WERI-Rb-1 (cell line): ENCODE measurements at regions not wholly inside any gene's neighbourhood (a gene's known extent, or its start where the extent isn't known, plus 50 kb on each side); places are given as distances from the start of the nearest gene placed in this dataset.
"Not testable (repeated sequence)": the region's sequence is repeated elsewhere in the genome, so short reads cannot be mapped to it uniquely, and the experiment has no call there.

Experiments used
- DNase-seq: peaks from one replicate; pipeline ENCODE4 v3.0.0-alpha.2; 2020
- H3K27ac ChIP-seq: fragments of 250-450 bp; sonication (Bioruptor Pico); 2 replicates; pipeline ENCODE4 v1.5.1; 2020; ENCODE audit warnings: mild to moderate bottlenecking, moderate library complexity
- H3K27me3 ChIP-seq: fragments of 250-450 bp; sonication (Bioruptor Pico); 2 replicates; pipeline ENCODE4 v1.5.1; 2021; ENCODE audit warnings: mild to moderate bottlenecking, low read depth, moderate library complexity; ENCODE audit not compliant: insufficient read depth, severe bottlenecking
- H3K36me3 ChIP-seq: fragments of 250-450 bp; sonication (Bioruptor Pico); 2 replicates; pipeline ENCODE4 v1.5.1; 2020; ENCODE audit warnings: mild to moderate bottlenecking, moderate library complexity
- H3K4me3 ChIP-seq: 2 replicates; pipeline ENCODE4 v1.5.1; 2011; ENCODE audit warnings: low read depth, mild to moderate bottlenecking, control low read depth, low read length
- H3K9me3 ChIP-seq: fragments of 250-450 bp; sonication (Bioruptor Pico); 2 replicates; pipeline ENCODE4 v1.5.1; 2021; ENCODE audit warnings: mild to moderate bottlenecking, moderate library complexity; ENCODE audit not compliant: severe bottlenecking
- CTCF ChIP-seq: IDR thresholded peaks from 2 replicates; pipeline ENCODE4 v1.5.1; 2011; ENCODE audit warnings: low read depth, mild to moderate bottlenecking, control low read depth, inconsistent platforms, low read length

DNA sequence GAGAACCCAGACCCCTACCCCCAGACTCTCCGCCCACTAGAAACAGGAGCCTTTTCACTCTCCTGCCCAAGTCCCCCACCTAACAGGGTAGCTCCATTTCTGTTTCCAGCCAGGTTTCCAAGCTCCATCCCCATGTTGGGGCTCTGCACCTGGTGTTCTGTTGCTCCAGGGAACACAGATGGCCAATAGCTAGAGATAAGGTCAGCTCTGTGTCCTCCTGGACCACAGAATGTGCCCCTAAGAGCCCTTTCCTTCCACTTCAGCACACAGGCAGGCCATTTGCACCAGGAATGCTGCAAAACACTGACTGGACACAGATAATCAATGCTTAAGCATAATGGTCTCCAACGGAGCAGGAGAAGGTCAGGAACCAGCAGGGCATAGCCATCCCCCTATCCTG, 159.4 kb downstream of the QRSL1 start:
- no peak for TF ChIP-seq CTCF
- Histone ChIP-seq H3K9me3 (no peaks in the 10 kb centered on the region), H3K4me3 (no peak overlapping the region), H3K36me3 (no peaks in the 10 kb centered on the region), H3K27me3 (no peaks in the 10 kb centered on the region), H3K27ac (no peak overlapping the region)
- DNase-seq, result no peak

GRCh38 chr6:106787327-106788196, 158.2 kb downstream of the QRSL1 start:
- no peak for TF ChIP-seq CTCF
- Histone ChIP-seq H3K27me3 (no peaks in the 10 kb centered on the region), H3K36me3 (no peaks in the 10 kb centered on the region), H3K4me3 (no peak overlapping the region), H3K27ac (no peak overlapping the region), H3K9me3 (no peaks in the 10 kb centered on the region)
- no peak for DNase-seq

- Histone ChIP-seq H3K9me3 (no peaks in the 10 kb centered on the region), H3K36me3 (no peaks in the 10 kb centered on the region), H3K4me3 (no peak overlapping the region), H3K27me3 (no peaks in the 10 kb centered on the region), H3K27ac (no peak overlapping the region)
- TF ChIP-seq CTCF, result no peak
- DNase-seq, result no peak
Observed at GRCh38 chr6:106785298-106785697, 155.9 kb downstream of the QRSL1 start.

- H3K9me3 ChIP-seq, result peaks cover 1% of the 10 kb centered on the region
- H3K27ac ChIP-seq, result no peak overlapping the region
- no peak for DNase-seq
- no peak for TF ChIP-seq CTCF
- no peak overlapping the region for H3K4me3 ChIP-seq
- no peaks in the 10 kb centered on the region for H3K36me3 ChIP-seq
- no peaks in the 10 kb centered on the region for H3K27me3 ChIP-seq
Observed at GRCh38 chr6:106783640-106784566, 154.5 kb downstream of the QRSL1 start.

GRCh38 chr6:106782536-106783285, 153.3 kb downstream of the QRSL1 start:
- Histone ChIP-seq H3K9me3 (peaks cover 4% of the 10 kb centered on the region), H3K36me3 (no peaks in the 10 kb centered on the region), H3K4me3 (no peak overlapping the region), H3K27ac (no peak overlapping the region), H3K27me3 (no peaks in the 10 kb centered on the region)
- DNase-seq, result no peak
- no peak for TF ChIP-seq CTCF

- not testable (repeated sequence) for H3K36me3 ChIP-seq, H3K27me3 ChIP-seq, H3K9me3 ChIP-seq, DNase-seq, H3K27ac ChIP-seq, H3K4me3 ChIP-seq
Observed at GRCh38 chr6:106779552-106779951, 150.2 kb downstream of the QRSL1 start.
